ENCODE measurements at regions not wholly inside any gene's neighbourhood (a gene's known extent, or its start where the extent isn't known, plus 50 kb on each side); places are given as distances from the start of the nearest gene placed in this dataset.
"Not testable (repeated sequence)": the region's sequence is repeated elsewhere in the genome, so short reads cannot be mapped to it uniquely, and the experiment has no call there.

GRCh38 chr12:107605293-107605692 is 80.3 kb upstream of the PWP1 start:
- DNase-seq, result no peak
- intact Hi-C loops (cut with DNase I), result loop anchor here (5.0 kb wide), 1 partner anchor 473 kb away; no protein-coding TSS in a partner anchor

GRCh38 chr12:107607464-107608392 is 77.9 kb upstream of the PWP1 start:
- intact Hi-C loops (cut with DNase I), result loop anchor here (5.0 kb wide), 1 partner anchor 475 kb away; no protein-coding TSS in a partner anchor
- DNase-seq, result peak; percentile 62 to 92 (median 86)

GRCh38 chr12:107608779-107609178 is 76.8 kb upstream of the PWP1 start:
- DNase-seq, result not testable (repeated sequence)
- intact Hi-C loops (cut with DNase I), result loop anchor here (5.0 kb wide), 1 partner anchor 476 kb away; no protein-coding TSS in a partner anchor

GRCh38 chr12:107610021-107610859 is 75.4 kb upstream of the PWP1 start:
- intact Hi-C loops (cut with DNase I), result no loop called here
- DNase-seq, result peak in 37 of 42 donors; percentile 14 to 64 (median 35)

- no peak for DNase-seq
- intact Hi-C loops (cut with DNase I), result no loop called here
These were observed 73.1 kb upstream of the PWP1 start for GRCh38 chr12:107612508-107612907.

- no peak for DNase-seq
- intact Hi-C loops (cut with DNase I), result no loop called here
These were observed 68.7 kb upstream of the PWP1 start for GRCh38 chr12:107616941-107617340.

- DNase-seq, result no peak
- intact Hi-C loops (cut with DNase I), result no loop called here
These were observed 67.5 kb upstream of the PWP1 start for GRCh38 chr12:107618106-107618505.

GRCh38 chr12:107619831-107620230 is 65.8 kb upstream of the PWP1 start:
- DNase-seq, result no peak
- intact Hi-C loops (cut with DNase I), result no loop called here

GRCh38 chr12:107622001-107622400 is 63.6 kb upstream of the PWP1 start:
- intact Hi-C loops (cut with DNase I), result no loop called here
- DNase-seq, result no peak

GRCh38 chr12:107624493-107624892 is 61.1 kb upstream of the PWP1 start:
- DNase-seq, result no peak
- intact Hi-C loops (cut with DNase I), result no loop called here

- DNase-seq, result no peak
- intact Hi-C loops (cut with DNase I), result no loop called here
These were observed 53.9 kb upstream of the PWP1 start for GRCh38 chr12:107631715-107632114.

- DNase-seq, result no peak
- intact Hi-C loops (cut with DNase I), result no loop called here
These were observed 53.4 kb upstream of the PWP1 start for GRCh38 chr12:107632246-107632645.

- DNase-seq, result no peak
- intact Hi-C loops (cut with DNase I), result no loop called here
These were observed 51.1 kb upstream of the PWP1 start for GRCh38 chr12:107634530-107634929.

- intact Hi-C loops (cut with DNase I), result no loop called here
- no peak for DNase-seq
These were observed 50.5 kb upstream of the PWP1 start for GRCh38 chr12:107635139-107635538.
